Dermis microvascular lymphatic vessel endothelial cell (primary cell): ENCODE measurements at regions not wholly inside any gene's neighbourhood (a gene's known extent, or its start where the extent isn't known, plus 50 kb on each side); places are given as distances from the start of the nearest gene placed in this dataset.

ENCODE experiments used
- DNase-seq, 2 donors: peaks; one replicate each; pipeline versions ENCODE4 v3.0.0 to v3.0.0-alpha.2; 2010; ENCODE audit warnings: low read depth in 2 of 2

- no peak for DNase-seq
Observed at GRCh38 chr21:16473988-16474387, 744.2 kb downstream of the USP25 start.

DNA sequence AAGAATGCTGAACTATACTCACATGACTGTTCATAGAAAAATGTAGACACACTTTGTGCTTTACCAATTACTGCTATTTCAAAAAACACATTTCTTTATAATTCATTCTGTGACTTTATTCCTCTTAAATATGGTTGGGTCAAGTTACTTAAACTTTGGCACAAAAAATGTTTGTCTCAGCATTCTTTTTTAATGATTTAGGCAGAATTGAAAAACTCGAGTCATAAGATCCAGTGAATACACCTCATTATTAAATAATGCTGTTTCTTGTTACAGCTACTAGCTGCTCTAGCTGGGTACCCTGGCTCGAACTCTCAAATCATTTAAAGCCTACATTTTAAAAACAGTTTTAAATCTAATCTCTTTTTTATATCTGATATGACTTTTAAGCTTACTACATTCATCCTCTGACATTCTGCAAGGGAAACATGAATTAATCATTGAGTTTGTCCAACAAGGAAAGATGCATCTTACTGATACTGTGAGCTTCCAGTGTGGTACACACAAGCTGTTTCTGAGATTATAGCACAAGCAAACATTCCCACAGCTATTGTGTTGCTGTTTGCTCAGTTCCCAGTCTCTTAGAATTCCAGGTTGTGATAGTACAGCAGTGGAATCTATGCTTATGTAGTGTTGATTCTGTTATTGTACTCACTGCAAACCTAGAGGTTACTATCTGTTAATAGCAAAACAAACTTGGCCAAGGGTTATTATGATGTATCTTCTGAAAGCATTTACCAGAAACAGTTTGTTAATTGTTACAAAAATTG lies 746.5 kb downstream of the USP25 start:
- DNase-seq = peak in 1 of 2 donors; percentile 11

GRCh38 chr21:16488042-16488441 lies 758.3 kb downstream of the USP25 start:
- DNase-seq = no peak

DNA sequence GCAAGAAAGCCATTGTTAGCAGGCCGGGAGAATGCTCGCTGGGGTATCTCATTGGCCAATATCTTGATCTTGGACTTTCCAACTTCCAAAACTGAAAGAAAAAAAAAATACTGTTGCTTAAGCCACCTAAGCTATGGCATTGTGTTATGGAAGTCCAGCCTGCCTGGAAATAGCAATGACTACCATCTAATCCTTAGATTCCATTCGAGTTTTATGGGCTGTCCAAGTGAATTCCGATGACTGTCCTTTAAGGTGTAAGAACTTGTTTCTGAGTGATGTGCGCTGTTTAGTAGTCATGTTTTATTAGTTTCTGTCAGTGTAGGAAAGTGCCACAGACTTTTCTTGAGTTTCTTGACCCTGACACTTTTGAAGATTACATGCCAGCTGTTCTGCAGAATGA lies 762.6 kb downstream of the USP25 start:
- DNase-seq = no peak

GRCh38 chr21:16492892-16493291 lies 763.1 kb downstream of the USP25 start:
- no peak for DNase-seq

GRCh38 chr21:16496609-16497008 lies 766.8 kb downstream of the USP25 start:
- DNase-seq = peak; percentile 60 to 66

- DNase-seq = no peak
Observed at GRCh38 chr21:16500271-16500670, 770.5 kb downstream of the USP25 start.

DNA sequence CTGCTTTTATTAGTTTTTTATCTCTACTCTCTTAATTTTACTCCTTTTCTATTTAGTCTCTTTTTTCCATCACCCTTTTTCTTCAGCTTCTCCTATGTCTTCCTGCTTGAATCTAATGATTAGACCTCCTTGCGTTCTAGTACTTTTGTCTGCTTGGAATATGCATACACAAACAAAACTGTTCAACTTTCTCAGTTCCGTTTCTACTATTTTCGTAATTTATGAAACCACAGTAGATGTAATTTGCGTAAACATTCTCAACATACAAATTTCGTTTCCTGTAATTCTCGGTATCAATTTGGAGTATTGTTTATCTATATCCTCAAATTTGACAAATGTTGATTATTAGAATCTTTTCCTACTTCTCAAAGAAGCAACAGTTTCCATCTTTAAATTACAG lies 772.5 kb downstream of the USP25 start:
- DNase-seq = no peak

GRCh38 chr21:16502897-16503296 lies 773.1 kb downstream of the USP25 start:
- DNase-seq = no peak

DNA sequence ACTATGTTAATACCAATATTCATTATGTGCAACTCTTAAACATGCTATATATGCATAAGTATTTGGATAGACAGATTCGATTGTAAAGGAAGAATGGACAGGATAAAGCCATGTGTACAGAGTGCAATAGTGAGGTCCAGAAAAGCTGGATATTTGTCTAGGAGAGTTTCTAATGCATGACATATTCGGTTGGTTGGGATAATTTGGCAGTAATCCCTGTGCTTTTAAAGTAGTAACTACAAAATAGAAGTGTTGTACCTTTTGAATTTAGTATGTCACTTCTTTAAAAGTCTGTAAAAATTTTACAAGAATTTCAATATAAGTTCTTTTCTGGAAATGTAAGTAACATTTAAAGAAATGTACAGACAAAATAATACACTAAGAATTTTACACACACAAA lies 774.5 kb downstream of the USP25 start:
- DNase-seq = no peak

DNA sequence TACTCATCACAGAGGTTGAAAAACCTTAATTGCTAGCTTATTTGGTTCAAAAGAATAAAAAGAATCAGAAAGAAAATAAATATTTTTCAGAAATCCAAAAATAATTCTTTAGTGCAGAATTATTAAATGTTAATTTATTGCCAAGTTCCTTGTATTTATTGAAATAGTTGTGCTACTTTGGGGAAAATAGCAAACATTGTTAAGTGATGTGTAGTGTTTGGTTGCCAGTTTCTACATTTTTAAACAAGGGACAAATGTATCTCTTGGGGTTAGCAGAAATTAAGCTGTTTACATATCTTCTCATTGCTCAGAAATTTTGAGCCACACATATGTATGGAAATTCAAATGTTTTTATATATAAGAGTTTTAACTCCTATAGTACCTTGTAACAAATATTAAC lies 775.0 kb downstream of the USP25 start:
- DNase-seq = no peak

- DNase-seq = no peak
Observed at GRCh38 chr21:16509476-16509875, 779.7 kb downstream of the USP25 start.

DNA sequence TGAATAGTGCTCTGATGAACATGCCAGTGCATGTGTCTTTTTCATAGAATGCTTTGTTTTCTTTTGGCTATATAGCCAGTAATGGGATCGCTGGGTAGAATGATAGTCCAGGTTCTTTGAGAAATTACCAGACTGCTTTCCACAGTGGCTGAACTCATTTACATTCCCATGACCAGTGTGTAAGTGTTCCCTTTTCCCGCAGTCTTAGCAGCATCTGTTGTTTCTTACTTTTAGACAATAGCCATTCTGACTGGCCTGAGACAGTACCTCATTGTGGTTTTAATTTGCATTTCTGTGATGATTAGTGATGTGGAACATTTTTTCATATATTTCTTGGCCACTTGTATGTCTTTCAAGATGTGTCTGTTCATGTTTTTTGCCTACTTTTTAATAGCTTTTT lies 784.5 kb downstream of the USP25 start:
- no peak for DNase-seq

DNA sequence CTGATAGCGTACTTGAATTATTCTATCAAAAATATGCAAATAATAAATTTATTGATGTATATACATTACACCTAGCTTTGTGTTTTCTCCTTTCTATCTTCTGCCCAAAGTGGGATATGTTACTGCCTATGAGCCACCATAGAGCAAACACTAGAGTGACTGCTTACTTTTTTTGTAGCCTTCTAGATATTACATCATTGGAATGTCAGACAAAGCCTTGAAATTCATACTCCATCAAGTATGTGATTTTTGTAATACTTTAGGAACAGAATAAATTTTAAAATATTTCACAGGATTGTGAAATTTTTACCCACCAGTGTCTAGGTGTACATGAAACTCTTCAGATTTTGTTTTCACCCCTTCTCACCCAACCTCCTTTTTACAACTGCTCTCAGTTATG lies 787.6 kb downstream of the USP25 start:
- no peak for DNase-seq

- DNase-seq = no peak
Observed at GRCh38 chr21:16519036-16519435, 789.3 kb downstream of the USP25 start.

DNA sequence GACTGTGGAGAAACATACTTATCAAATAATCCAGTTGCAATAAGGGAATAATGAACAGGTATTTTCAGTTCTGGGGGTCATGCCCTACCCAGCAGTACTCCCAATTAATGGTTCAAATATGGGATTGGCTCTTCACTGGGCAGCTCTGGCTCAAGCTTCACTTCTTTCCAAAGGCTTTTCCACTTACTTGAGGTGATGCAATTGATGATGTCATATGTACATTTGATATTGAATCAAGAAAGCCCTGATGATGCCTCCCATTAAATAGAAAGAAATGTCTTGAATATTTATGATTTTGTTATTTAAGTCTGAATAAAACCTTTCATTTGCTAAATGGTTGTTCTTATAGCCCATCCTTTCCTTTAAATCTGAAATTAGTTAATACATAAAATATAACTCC lies 789.9 kb downstream of the USP25 start:
- DNase-seq = no peak

DNA sequence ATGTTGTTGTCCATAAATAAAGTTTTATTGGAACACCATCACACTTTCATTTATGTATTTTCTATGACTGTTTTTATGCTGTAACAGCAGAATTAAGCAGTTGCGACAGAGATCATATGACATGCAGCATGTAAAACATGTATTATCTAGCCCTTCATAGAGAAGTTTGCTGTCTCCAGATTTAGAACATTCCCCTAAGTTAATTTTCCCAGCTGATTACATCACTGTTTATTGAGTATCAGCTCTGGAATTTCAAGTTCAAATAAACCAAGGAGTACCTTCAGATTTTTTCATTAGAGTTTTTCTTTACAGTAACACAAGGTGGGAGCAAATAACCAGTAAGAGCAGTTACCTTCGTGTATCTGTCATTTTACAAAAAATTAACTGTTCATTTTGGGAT lies 792.8 kb downstream of the USP25 start:
- no peak for DNase-seq

GRCh38 chr21:16530656-16531055 lies 800.9 kb downstream of the USP25 start:
- peak in 1 of 2 donors; percentile 69 for DNase-seq

DNA sequence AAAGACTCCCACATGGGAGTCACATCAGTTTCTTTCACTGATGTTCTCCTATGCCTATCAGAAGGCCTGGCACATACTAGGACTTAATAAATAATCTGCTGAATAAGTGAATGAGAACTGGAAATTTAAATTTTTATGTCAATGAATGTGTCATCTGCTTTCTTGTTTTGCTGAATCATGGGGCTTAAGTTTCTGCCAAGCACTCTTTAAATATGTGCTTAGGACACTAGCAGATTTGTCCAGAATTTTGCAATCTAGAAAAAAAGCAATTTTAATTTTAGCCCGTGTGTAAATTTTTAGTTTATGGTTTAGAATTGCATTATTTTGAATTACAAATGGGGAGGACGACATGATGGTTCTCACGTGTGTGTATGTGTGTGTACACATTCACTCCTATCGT lies 803.1 kb downstream of the USP25 start:
- DNase-seq = no peak

- no peak for DNase-seq
Observed at GRCh38 chr21:16533692-16534407, 804.1 kb downstream of the USP25 start.

- peak; percentile 78 to 81 for DNase-seq
Observed at GRCh38 chr21:16534408-16535101, 804.8 kb downstream of the USP25 start.

- peak; percentile 73 to 78 for DNase-seq
Observed at GRCh38 chr21:16535102-16535422, 805.3 kb downstream of the USP25 start.

- no peak for DNase-seq
Observed at GRCh38 chr21:16535626-16536025, 805.8 kb downstream of the USP25 start.
